Endothelial cell of umbilical vein (primary cell): ENCODE measurements at regions not wholly inside any gene's neighbourhood (a gene's known extent, or its start where the extent isn't known, plus 50 kb on each side); places are given as distances from the start of the nearest gene placed in this dataset.

Source experiments
- BruUV-seq: library from RNA; stranded (reverse); fragments of 400-500 nt; replicated peaks from 2 replicates; lab custom pipeline; 2021; lab: Mats Ljungman, UMichigan
- CTCF ChIA-PET: fragments of 300-600, 350-600 bp; sonication (Branson Sonifier 250); formaldehyde crosslinking; loops from one replicate; lab custom pipeline; 2021; ENCODE audit warnings: antibody characterized with exemption, inconsistent platforms; lab: Charles Lee
- POLR2A ChIA-PET: fragments of 300-600, 350-600 bp; sonication (Branson Sonifier 250); formaldehyde crosslinking; loops from one replicate; lab custom pipeline; 2021; ENCODE audit warnings: antibody characterized with exemption, inconsistent platforms; lab: Charles Lee
- DNase-seq: peaks from one replicate; pipeline ENCODE4 v3.0.0-alpha.2; 2011; ENCODE audit warnings: low read depth, low spot score
- FAIRE-seq: peaks from 2 replicates; lab custom pipeline; 2011; peaks lifted over from hg19 to GRCh38; lab: Jason Lieb, UNC
- H2AFZ ChIP-seq: 2 replicates; pipeline ENCODE4 v1.6.0; 2012; ENCODE audit warnings: low read depth, low read length, control low read depth, inconsistent platforms
- H3K27ac ChIP-seq: 2 replicates; pipeline ENCODE4 v1.5.1; 2011; ENCODE audit warnings: low read depth, mild to moderate bottlenecking, control low read depth, low read length, moderate library complexity; ENCODE audit not compliant: insufficient read depth
- H3K27me3 ChIP-seq, 2 experiments: 2 replicates each; pipeline versions ENCODE4 v1.6.0 to v1.6.1; 2011; ENCODE audit warnings: low read length in 2 of 2, mixed read lengths in 1 of 2; ENCODE audit not compliant: control insufficient read depth in 2 of 2, insufficient read depth in 2 of 2
- H3K36me3 ChIP-seq, 2 experiments: 2 replicates in 1 of 2; 3 replicates in 1 of 2; pipeline ENCODE4 v1.5.1; 2011; ENCODE audit warnings: low read length in 2 of 2, mild to moderate bottlenecking in 1 of 2, moderate library complexity in 1 of 2; ENCODE audit not compliant: control insufficient read depth in 2 of 2, insufficient read depth in 2 of 2; ENCODE audit errors: extremely low read depth in 1 of 2
- H3K4me1 ChIP-seq: 3 replicates; pipeline ENCODE4 v1.5.1; 2011; ENCODE audit warnings: mild to moderate bottlenecking, low read length; ENCODE audit not compliant: control insufficient read depth, insufficient read depth; ENCODE audit errors: extremely low read depth
- H3K4me2 ChIP-seq: 2 replicates; pipeline ENCODE4 v1.6.1; 2011; ENCODE audit warnings: low read length, control low read depth, mixed read lengths; ENCODE audit not compliant: insufficient read depth
- H3K4me3 ChIP-seq, 3 experiments: fragments of 200-600 bp in 1 of 3; sonication (generic), shearing (Covaris generic) in 1 of 3; replicated peaks in 1 of 3; 2 replicates each; pipeline ENCODE4 v1.5.1; 2011 to 2016; ENCODE audit warnings: control low read depth in 3 of 3, low read length in 3 of 3, mild to moderate bottlenecking in 2 of 3, inconsistent platforms in 1 of 3, low read depth in 1 of 3, moderate library complexity in 1 of 3; ENCODE audit not compliant: insufficient read depth in 1 of 3
- H3K79me2 ChIP-seq: 2 replicates; pipeline ENCODE4 v1.6.0; 2012; ENCODE audit warnings: low read length, inconsistent platforms; ENCODE audit not compliant: control insufficient read depth, insufficient read depth
- H3K9ac ChIP-seq: replicated peaks from 2 replicates; pipeline ENCODE3; 2011; ENCODE audit warnings: low read length, control low read depth; ENCODE audit not compliant: insufficient read depth; ENCODE audit errors: extremely low read depth
- H3K9me1 ChIP-seq: replicated peaks from 3 replicates; pipeline ENCODE4 v1.6.0; 2011; ENCODE audit warnings: mild to moderate bottlenecking, low read length; ENCODE audit not compliant: control insufficient read depth, insufficient read depth; ENCODE audit errors: extremely low read depth
- H3K9me3 ChIP-seq: replicated peaks from 2 replicates; pipeline ENCODE4 v1.5.1; 2012; ENCODE audit warnings: low read length, inconsistent platforms; ENCODE audit not compliant: control insufficient read depth, insufficient read depth
- H4K20me1 ChIP-seq: replicated peaks from 2 replicates; pipeline ENCODE3; 2011; ENCODE audit warnings: mild to moderate bottlenecking, low read length; ENCODE audit not compliant: control insufficient read depth, insufficient read depth; ENCODE audit errors: extremely low read depth
- EZH2 ChIP-seq: IDR thresholded peaks from 2 replicates; pipeline ENCODE4 v1.6.1; 2012; ENCODE audit warnings: borderline replicate concordance, low read depth, mild to moderate bottlenecking, moderate library complexity, low read length, inconsistent platforms; ENCODE audit not compliant: severe bottlenecking
- FOS ChIP-seq: IDR thresholded peaks from 2 replicates; pipeline ENCODE4 v1.6.1; 2011; ENCODE audit warnings: mild to moderate bottlenecking, low read length, moderate library complexity, borderline replicate concordance; ENCODE audit not compliant: insufficient read depth
- GATA2 ChIP-seq: IDR thresholded peaks from 2 replicates; pipeline ENCODE4 v1.7.0; 2011; ENCODE audit warnings: low read depth, mild to moderate bottlenecking, moderate library complexity, mixed read lengths, low read length; ENCODE audit not compliant: insufficient read length, insufficient read depth
- JUN ChIP-seq: IDR thresholded peaks from 2 replicates; pipeline ENCODE4 v1.6.1; 2011; ENCODE audit warnings: borderline replicate concordance, low read depth; ENCODE audit not compliant: insufficient read length, insufficient read depth
- MAX ChIP-seq: IDR thresholded peaks from 2 replicates; pipeline ENCODE4 v1.6.1; 2011; ENCODE audit not compliant: insufficient read depth, insufficient read length
- MYC ChIP-seq: IDR thresholded peaks from one replicate; pipeline ENCODE4 v1.6.1; 2011; ENCODE audit warnings: mild to moderate bottlenecking, low read depth, low read length
- POLR2A ChIP-seq: IDR thresholded peaks from 2 replicates; pipeline ENCODE4 v1.6.1; 2012; ENCODE audit warnings: low read depth, mild to moderate bottlenecking, control low read depth, low read length
- POLR2AphosphoS5 ChIP-seq: IDR thresholded peaks from 2 replicates; pipeline ENCODE4 v1.6.1; 2012; ENCODE audit warnings: low read depth, mild to moderate bottlenecking, control low read depth, low read length, moderate library complexity; ENCODE audit not compliant: insufficient read depth
- dilution Hi-C: fragments of 300-500 bp; cut with MboI; formaldehyde crosslinking; loops from one replicate; pipeline ENCODE4 v1.15.0; 2019; ENCODE audit warnings: low sequenced_read_pairs; ENCODE audit not compliant: extremely low pct_ligation_motif_present
- intact Hi-C: fragments of 100-400 bp; cut with micrococcal nuclease; formaldehyde crosslinking; loops from one replicate; pipeline ENCODE4 v1.10.0; 2022
- TF ChIP-seq, protein P1 (sequence below), 2 donors: IDR thresholded peaks; 1 replicate in 1 of 2; 2 replicates in 1 of 2; pipeline ENCODE4 v1.5.1; 2011; ENCODE audit warnings: low read length in 2 of 2, mild to moderate bottlenecking in 2 of 2, moderate library complexity in 2 of 2, control low read depth in 1 of 2, inconsistent platforms in 1 of 2, low read depth in 1 of 2; ENCODE audit not compliant: insufficient read depth in 1 of 2; ENCODE audit errors: extremely low read depth in 1 of 2

- Histone ChIP-seq H4K20me1 (no peaks in the 10 kb centered on the region), H3K4me3 (no peak overlapping the region), H3K79me2 (no peaks in the 10 kb centered on the region), H3K9me3 (no peaks in the 10 kb centered on the region), H3K4me2 (no peak overlapping the region), H3K36me3 (no peaks in the 10 kb centered on the region), H3K4me1 (no peaks in the 10 kb centered on the region), H3K9ac (no peak overlapping the region), H3K27ac (no peak overlapping the region), H3K9me1 (no peaks in the 10 kb centered on the region), H3K27me3 (peaks cover 7% of the 10 kb centered on the region in 2 experiments), H2AFZ (no peak overlapping the region)
- intact Hi-C loops (no loop called here), dilution Hi-C loops (no loop called here)
- DNase-seq (no peak), FAIRE-seq (no peak)
- CTCF ChIA-PET, result interaction anchor here (0.8 to 2.7 kb wide), 5 partner anchors 8 to 102 kb away, joined by 3 to 10 read pairs (median 4); no protein-coding TSS in a partner anchor
- no peak for TF ChIP-seq FOS
- no peak for TF ChIP-seq POLR2A
- TF ChIP-seq EZH2, result no peak
- no peak for TF ChIP-seq MAX
- TF ChIP-seq MYC, result no peak
- TF ChIP-seq GATA2, result no peak
- no peak for TF ChIP-seq JUN
- no peak for TF ChIP-seq POLR2AphosphoS5
- TF ChIP-seq, protein P1, sequence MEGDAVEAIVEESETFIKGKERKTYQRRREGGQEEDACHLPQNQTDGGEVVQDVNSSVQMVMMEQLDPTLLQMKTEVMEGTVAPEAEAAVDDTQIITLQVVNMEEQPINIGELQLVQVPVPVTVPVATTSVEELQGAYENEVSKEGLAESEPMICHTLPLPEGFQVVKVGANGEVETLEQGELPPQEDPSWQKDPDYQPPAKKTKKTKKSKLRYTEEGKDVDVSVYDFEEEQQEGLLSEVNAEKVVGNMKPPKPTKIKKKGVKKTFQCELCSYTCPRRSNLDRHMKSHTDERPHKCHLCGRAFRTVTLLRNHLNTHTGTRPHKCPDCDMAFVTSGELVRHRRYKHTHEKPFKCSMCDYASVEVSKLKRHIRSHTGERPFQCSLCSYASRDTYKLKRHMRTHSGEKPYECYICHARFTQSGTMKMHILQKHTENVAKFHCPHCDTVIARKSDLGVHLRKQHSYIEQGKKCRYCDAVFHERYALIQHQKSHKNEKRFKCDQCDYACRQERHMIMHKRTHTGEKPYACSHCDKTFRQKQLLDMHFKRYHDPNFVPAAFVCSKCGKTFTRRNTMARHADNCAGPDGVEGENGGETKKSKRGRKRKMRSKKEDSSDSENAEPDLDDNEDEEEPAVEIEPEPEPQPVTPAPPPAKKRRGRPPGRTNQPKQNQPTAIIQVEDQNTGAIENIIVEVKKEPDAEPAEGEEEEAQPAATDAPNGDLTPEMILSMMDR (IDR thresholded peaks at IDR 0.05; ENCODE audit: extremely low read depth in 1 of 2, insufficient read depth in 1 of 2, low read depth in 1 of 2, low read length in 2 of 2), result no peak
- no TSS peak for BruUV-seq
- POLR2A ChIA-PET, result no interaction called here
Observed at GRCh38 chr21:32965129-32965680, 60.5 kb upstream of the OLIG2 start.
